Breast epithelium (tissue), 4 donors: ENCODE measurements at regions not wholly inside any gene's neighbourhood (a gene's known extent, or its start where the extent isn't known, plus 50 kb on each side); places are given as distances from the start of the nearest gene placed in this dataset.

ENCODE experiments used
- DNase-seq, 2 donors: peaks; one replicate each; pipeline ENCODE4 v3.0.0-alpha.2; 2019; ENCODE audit warnings: low spot score in 2 of 2
- H3K27ac ChIP-seq, 2 donors: fragments of 200-600 bp; sonication (generic) in 1 of 2; one replicate each; pipeline ENCODE4 v1.5.1; 2016 to 2019; ENCODE audit warnings: mild to moderate bottlenecking in 1 of 2
- H3K27me3 ChIP-seq, 2 donors: fragments of 200-600 bp; sonication (generic) in 1 of 2; one replicate each; pipeline versions ENCODE4 v1.5.1 to v1.6.0; 2017 to 2019; ENCODE audit warnings: control low read depth in 1 of 2, mild to moderate bottlenecking in 1 of 2
- H3K36me3 ChIP-seq: fragments of 200-600 bp; one replicate; pipeline ENCODE4 v1.5.1; 2019
- H3K4me1 ChIP-seq, 2 donors: fragments of 200-600 bp; sonication (generic); one replicate each; pipeline ENCODE4 v1.5.1; 2016 to 2019; ENCODE audit warnings: control low read depth in 1 of 2
- H3K4me3 ChIP-seq, 3 donors: fragments of 200-600 bp; sonication (generic); 1 replicate in 2 of 3; 2 replicates in 1 of 3; pipeline ENCODE4 v1.5.1; 2016 to 2019; ENCODE audit warnings: mild to moderate bottlenecking in 3 of 3, moderate library complexity in 2 of 3
- H3K9me3 ChIP-seq, 2 donors: fragments of 200-600 bp; sonication (generic) in 1 of 2; one replicate each; pipeline ENCODE4 v1.5.1; 2016 to 2019; ENCODE audit warnings: control low read depth in 1 of 2
- POLR2A ChIP-seq: fragments of 450-650 bp; IDR thresholded peaks from one replicate; pipeline ENCODE4 v1.6.1; 2016; ENCODE audit warnings: antibody characterized with exemption, mild to moderate bottlenecking, moderate library complexity
- POLR2AphosphoS5 ChIP-seq, 3 donors: sonication (generic); formaldehyde crosslinking; IDR thresholded peaks; one replicate each; pipeline ENCODE4 v1.6.1; 2017; ENCODE audit warnings: antibody characterized with exemption in 3 of 3
- intact Hi-C: fragments of 100-400 bp; cut with DNase I; formaldehyde crosslinking; loops from one replicate; pipeline ENCODE4 v1.15.1; 2023; ENCODE audit warnings: low total_unique reads
- TF ChIP-seq, protein P1 (sequence below), 3 donors: fragments of 450-650 bp; IDR thresholded peaks; one replicate each; pipeline ENCODE4 v1.5.1; 2016 to 2017; ENCODE audit warnings: antibody characterized with exemption in 3 of 3, mild to moderate bottlenecking in 3 of 3, moderate library complexity in 3 of 3

DNA sequence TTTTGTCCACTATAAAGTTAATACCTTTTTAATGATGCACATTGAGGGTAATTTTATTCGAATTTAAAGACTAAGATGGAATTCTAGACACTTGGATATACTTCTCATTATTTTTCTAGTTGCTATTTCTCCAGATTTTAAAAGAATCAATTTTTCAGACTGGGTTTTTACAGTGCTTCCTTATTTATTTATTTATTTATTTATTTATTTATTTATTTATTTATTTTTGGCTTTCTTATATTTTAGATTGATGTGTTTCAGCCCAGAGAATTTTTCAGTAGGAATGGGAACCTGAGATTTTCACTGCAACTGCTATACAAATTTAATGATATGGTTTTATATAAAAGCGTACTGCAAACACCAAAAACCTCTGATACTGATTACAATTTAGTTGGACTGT is 448.7 kb downstream of the ZPLD1 start:
- H3K4me1 ChIP-seq = no peaks in the 10 kb centered on the region
- DNase-seq = no peak
- H3K36me3 ChIP-seq = no peaks in the 10 kb centered on the region
- TF ChIP-seq POLR2AphosphoS5 (IDR thresholded peaks at IDR 0.05) (no peak), POLR2A (no peak)
- TF ChIP-seq, protein P1, sequence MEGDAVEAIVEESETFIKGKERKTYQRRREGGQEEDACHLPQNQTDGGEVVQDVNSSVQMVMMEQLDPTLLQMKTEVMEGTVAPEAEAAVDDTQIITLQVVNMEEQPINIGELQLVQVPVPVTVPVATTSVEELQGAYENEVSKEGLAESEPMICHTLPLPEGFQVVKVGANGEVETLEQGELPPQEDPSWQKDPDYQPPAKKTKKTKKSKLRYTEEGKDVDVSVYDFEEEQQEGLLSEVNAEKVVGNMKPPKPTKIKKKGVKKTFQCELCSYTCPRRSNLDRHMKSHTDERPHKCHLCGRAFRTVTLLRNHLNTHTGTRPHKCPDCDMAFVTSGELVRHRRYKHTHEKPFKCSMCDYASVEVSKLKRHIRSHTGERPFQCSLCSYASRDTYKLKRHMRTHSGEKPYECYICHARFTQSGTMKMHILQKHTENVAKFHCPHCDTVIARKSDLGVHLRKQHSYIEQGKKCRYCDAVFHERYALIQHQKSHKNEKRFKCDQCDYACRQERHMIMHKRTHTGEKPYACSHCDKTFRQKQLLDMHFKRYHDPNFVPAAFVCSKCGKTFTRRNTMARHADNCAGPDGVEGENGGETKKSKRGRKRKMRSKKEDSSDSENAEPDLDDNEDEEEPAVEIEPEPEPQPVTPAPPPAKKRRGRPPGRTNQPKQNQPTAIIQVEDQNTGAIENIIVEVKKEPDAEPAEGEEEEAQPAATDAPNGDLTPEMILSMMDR (IDR thresholded peaks at IDR 0.05) = no peak
- H3K9me3 ChIP-seq = no peaks in the 10 kb centered on the region
- no peaks in the 10 kb centered on the region for H3K27me3 ChIP-seq
- intact Hi-C loops = no loop called here
- no peak overlapping the region for H3K27ac ChIP-seq
- no peak overlapping the region for H3K4me3 ChIP-seq

DNA sequence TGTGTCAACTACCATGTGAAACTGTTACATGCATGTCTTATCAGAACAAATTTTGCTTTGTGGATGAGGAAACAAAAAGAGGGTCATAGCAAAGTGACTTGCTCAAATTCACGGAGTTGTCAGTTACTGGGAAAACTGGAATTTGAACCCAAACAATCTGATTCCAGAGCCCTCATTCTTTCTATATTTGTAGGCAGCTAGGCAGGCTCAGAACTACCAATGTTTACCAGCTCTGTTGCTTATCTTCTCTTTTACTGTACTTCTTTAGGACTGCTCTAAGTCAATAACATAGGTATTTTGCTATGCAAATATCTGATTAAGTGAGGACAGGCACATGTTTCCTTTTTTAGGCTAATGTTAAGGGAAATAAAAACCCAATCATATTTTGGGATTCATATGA is 450.5 kb downstream of the ZPLD1 start:
- TF ChIP-seq POLR2A = no peak
- TF ChIP-seq, protein P1 (IDR thresholded peaks at IDR 0.05) = no peak
- no peak for TF ChIP-seq POLR2AphosphoS5 (IDR thresholded peaks at IDR 0.05)
- Histone ChIP-seq H3K9me3 (no peaks in the 10 kb centered on the region), H3K4me1 (no peaks in the 10 kb centered on the region), H3K36me3 (no peaks in the 10 kb centered on the region), H3K27me3 (no peaks in the 10 kb centered on the region), H3K27ac (no peak overlapping the region), H3K4me3 (no peak overlapping the region)
- no peak for DNase-seq
- intact Hi-C loops = no loop called here

DNA sequence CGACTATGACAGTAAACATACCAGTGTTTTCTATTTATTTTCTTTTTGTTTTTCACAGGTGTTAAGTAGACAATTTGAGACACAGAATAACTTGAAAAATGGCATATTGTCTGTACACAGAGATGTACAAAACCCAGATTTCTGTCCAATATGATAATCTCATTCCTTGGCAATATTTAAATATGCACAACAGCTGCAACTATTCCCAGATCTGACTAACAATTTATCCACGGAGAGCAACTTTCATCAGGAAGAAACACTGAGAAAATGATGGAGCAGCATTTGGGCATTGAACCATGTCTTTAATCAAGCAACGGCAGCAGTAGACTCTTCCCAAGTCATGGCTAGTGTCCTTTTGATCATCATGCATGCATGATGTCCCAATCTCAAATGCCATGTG is 452.6 kb downstream of the ZPLD1 start:
- no peaks in the 10 kb centered on the region for H3K4me1 ChIP-seq
- H3K27me3 ChIP-seq = no peaks in the 10 kb centered on the region
- H3K27ac ChIP-seq = no peak overlapping the region
- no peak overlapping the region for H3K4me3 ChIP-seq
- no peaks in the 10 kb centered on the region for H3K9me3 ChIP-seq
- TF ChIP-seq, protein P1 (IDR thresholded peaks at IDR 0.05) = no peak
- TF ChIP-seq POLR2A = no peak
- TF ChIP-seq POLR2AphosphoS5 (IDR thresholded peaks at IDR 0.05) = no peak
- intact Hi-C loops = no loop called here
- DNase-seq = no peak
- no peaks in the 10 kb centered on the region for H3K36me3 ChIP-seq

DNA sequence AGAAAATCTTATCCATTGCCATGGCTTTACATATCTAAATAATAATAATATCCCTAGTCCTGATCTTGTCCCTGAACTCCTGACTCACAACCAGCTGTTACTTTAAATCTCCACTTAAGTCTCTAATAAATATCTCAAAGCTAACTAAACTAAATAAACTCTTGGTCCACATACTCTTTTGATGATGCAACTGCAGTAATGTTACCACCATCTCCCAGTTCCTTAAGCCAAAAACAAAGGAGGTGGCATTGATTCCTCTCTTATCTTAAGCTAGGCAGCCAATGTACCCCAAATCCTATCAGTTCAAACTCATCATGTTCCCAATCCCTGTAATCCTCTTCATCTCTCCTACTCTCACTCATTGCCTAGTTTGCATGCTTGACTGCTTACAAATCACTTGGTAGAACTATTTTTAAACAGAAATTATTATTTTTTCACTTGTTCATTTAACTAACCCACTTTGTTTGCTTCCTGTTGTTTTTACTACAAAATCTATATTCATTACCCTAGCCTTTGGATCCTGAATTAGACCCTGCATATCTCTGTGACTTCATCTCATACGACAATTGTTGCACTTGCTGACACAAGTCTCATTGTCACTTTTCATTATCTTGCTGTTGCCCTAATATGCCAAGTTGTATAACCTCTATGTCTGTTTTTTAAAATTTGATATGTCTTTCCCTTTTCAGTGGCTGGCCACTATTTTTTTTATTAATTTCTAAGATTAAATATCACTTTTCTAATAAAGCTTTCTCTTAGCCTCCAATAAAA is 462.2 kb downstream of the ZPLD1 start:
- no peak for TF ChIP-seq POLR2AphosphoS5 (IDR thresholded peaks at IDR 0.05)
- no peaks in the 10 kb centered on the region for H3K27me3 ChIP-seq
- H3K36me3 ChIP-seq = no peaks in the 10 kb centered on the region
- no peak for DNase-seq
- H3K27ac ChIP-seq = no peak overlapping the region
- no peak overlapping the region for H3K4me3 ChIP-seq
- intact Hi-C loops = no loop called here
- H3K9me3 ChIP-seq = no peaks in the 10 kb centered on the region
- H3K4me1 ChIP-seq = no peaks in the 10 kb centered on the region

DNA sequence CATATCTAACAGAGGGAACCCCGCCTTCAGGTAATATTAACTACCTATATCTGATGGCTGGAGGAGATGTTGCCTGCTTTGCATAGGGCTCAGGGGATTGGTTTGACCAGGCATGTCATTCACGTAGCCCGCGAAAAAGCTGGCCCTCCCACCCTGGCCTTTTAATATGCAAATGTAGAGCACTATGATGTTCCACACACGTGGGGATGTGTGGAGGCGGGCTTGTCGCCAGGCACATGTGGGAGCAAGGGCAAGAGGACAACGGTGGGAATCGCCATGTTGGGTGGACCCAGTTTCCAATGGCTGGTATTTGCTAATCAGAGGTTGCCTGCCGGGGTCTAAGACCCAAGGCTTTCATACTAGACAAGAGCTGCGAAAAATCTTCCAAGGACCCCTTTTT is 469.8 kb downstream of the ZPLD1 start:
- Histone ChIP-seq H3K9me3 (no peaks in the 10 kb centered on the region), H3K27me3 (no peaks in the 10 kb centered on the region), H3K36me3 (no peaks in the 10 kb centered on the region), H3K27ac (no peak overlapping the region), H3K4me3 (no peak overlapping the region), H3K4me1 (no peaks in the 10 kb centered on the region)
- TF ChIP-seq, protein P1 (IDR thresholded peaks at IDR 0.05) = no peak
- TF ChIP-seq POLR2A (no peak), POLR2AphosphoS5 (IDR thresholded peaks at IDR 0.05) (no peak)
- intact Hi-C loops = no loop called here
- no peak for DNase-seq
